ENCODE measurements at regions not wholly inside any gene's neighbourhood (a gene's known extent, or its start where the extent isn't known, plus 50 kb on each side); places are given as distances from the start of the nearest gene placed in this dataset.
"Not testable (repeated sequence)": the region's sequence is repeated elsewhere in the genome, so short reads cannot be mapped to it uniquely, and the experiment has no call there.

DNA sequence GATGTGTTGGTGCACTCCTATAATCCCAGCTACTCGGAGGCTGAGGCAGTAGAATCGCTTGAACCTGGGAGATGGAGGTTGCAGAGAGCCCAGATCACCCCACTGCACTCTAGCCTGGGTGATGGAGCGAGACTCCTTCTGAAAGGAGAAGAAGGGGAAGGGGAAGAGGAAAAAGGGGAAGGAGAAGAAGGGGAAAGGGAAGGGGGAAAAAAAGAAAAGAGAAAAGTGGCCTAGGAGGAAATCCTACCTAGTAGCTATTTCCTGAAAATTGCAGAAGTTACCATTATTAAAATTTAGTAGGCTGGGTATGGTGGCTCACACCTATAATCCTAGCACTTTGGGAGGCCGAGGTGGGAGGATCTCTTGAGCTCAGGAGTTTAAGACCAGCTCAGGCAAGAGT is 67.4 kb downstream of the ARRDC3 start:
- 92% methylated on average over 4 of the region's 4 CpGs for WGBS
- Histone ChIP-seq H3K27ac (ENCODE audit: low read depth) (no peak overlapping the region), H3K4me1 (ENCODE audit: insufficient read depth) (no peaks in the 10 kb centered on the region), H3K4me3 (ENCODE audit: low read depth, low read length) (no peak overlapping the region), H3K36me3 (ENCODE audit: insufficient read depth) (no peaks in the 10 kb centered on the region)
- no peak for DNase-seq (ENCODE audit: extremely low spot score)

DNA sequence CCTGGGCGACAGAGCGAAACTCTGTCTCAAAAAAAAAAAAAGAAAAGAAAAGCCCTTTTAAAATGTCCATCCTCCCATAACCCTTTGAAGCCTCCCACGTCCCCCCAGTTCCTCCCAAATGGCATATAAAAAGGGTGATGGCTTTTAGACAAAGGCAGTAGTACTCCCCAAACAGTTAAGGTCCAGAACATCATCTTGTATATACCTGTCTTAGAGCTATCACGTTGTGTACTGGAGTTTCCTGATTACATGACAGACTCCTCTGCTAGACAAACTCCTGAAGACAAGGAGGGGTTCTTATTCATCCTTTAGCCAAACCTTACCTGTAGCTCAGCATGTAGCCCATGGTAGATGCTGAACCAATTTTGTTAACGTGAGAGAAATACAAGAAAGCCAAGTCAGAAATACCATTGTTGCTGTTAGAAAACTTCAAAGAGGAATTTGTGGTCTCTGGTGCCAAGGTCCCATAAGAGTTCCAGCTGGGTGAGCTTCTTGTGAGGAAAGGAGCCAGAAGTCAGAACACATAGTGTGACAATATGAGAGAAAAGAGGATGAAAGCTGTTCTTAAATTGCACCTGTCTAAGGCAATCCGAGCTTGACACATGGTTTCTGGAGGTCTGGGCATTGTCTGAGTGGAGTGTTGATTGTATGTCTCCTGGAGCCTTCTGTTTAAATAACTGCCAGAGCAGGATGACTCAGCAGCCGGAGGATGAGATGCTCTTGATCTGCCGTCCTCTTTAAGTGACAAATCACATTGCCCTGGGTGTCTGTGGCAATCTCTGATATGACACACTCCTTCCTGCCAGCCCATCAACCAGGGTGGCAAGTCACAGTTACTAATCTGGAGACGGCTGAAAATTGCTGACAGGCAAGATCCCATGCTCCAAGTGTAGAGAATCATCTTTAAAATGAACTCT is 69.1 kb downstream of the ARRDC3 start:
- H3K27ac ChIP-seq (ENCODE audit: low read depth): no peak overlapping the region
- 40% methylated on average over 9 of the region's 9 CpGs for WGBS
- no peaks in the 10 kb centered on the region for H3K4me1 ChIP-seq (ENCODE audit: insufficient read depth)
- no peak overlapping the region for H3K4me3 ChIP-seq (ENCODE audit: low read depth, low read length)
- H3K36me3 ChIP-seq (ENCODE audit: insufficient read depth): no peaks in the 10 kb centered on the region
- no peak for DNase-seq (ENCODE audit: extremely low spot score)

DNA sequence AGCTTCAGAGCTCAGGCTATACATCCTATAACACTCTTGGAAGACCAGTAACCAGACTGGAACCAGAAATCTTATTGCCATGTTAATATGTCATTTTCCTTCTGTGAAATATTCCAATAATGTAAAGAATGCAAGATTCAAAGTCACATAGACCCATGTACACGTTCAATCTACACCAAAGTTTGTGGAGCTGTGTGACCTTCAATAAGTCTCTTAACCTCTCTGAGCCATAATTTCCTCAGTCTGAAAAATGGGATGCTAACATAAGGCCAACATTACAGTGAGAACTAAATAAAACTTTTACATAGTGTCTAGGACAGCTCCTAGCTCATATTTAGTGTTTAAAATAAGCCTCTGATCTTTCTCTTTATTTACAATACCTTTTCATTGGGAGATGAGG is 70.4 kb downstream of the ARRDC3 start:
- Histone ChIP-seq H3K27ac (ENCODE audit: low read depth) (no peak overlapping the region), H3K36me3 (ENCODE audit: insufficient read depth) (no peaks in the 10 kb centered on the region), H3K4me1 (ENCODE audit: insufficient read depth) (no peaks in the 10 kb centered on the region), H3K4me3 (ENCODE audit: low read depth, low read length) (no peak overlapping the region)
- no peak for DNase-seq (ENCODE audit: extremely low spot score)
- WGBS: 51% methylated on average over 1 of the region's 1 CpG

DNA sequence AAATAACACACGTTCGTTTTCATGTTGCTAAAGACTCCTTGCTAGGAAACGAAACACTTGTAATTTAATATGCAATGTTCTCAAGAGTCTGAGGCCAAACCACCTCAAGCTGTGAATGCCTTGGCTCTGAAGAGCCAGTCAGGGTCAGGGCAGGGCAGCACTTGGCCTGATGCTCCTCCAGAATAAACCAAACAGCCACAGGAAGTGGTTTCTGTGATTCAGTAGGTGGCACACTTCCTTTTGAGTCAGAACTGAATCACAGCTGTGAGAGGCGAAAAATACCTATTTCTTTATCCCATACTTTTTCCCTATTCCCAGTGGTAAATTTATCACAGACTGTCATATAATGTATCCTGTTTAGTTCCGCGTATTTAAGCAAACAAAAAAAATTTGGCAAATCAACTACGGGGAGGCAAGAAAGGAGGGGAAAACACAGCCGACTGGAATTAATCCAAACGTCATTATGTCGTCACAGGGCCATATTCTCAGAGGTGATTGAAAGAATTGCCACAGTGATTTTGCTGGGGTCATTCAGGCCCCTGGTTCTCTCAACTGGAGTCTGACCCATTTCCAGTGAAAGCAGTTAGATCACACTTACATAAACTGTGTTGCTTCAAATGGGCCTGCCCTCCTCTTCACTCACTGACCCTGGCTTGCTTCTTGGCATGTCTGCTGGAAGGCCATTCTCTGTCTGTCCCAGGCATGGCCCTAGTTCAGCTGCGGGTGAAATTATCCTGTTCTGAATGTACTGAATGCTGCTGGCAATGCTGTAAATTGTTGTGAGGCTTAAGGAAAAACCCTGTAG is 71.2 kb downstream of the ARRDC3 start:
- Histone ChIP-seq H3K27ac (ENCODE audit: low read depth) (peak overlapping the region; percentile 59), H3K36me3 (ENCODE audit: insufficient read depth) (no peaks in the 10 kb centered on the region), H3K4me1 (ENCODE audit: insufficient read depth) (no peaks in the 10 kb centered on the region), H3K4me3 (ENCODE audit: low read depth, low read length) (no peak overlapping the region)
- no peak for DNase-seq (ENCODE audit: extremely low spot score)
- WGBS: 21% methylated on average over 11 of the region's 11 CpGs

DNA sequence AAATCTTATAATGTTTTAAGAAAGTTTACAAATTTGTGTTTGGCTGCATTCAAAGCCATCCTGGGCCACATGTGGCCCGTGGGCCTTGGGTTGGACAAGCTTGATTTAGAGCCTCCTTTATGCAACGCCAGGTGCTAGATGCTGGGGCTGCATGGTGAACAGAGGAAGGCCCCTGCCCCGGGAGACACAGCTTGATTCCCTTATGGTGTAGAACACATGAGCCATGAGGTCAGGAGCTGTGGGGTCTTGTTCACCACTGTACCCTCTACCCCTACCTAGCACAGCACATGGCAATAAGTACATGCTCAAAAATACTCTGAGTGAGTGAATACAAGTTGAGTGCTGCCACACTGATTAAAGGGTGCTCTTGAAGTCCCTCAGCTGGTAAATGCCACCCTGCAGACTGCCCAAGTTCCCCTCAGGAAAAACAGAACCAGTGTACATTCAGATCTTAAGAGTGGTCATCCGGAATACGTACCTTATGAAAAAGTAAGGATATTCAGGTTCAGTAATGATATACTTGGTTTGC is 71.9 kb downstream of the ARRDC3 start:
- H3K36me3 ChIP-seq (ENCODE audit: insufficient read depth): no peaks in the 10 kb centered on the region
- no peak overlapping the region for H3K4me3 ChIP-seq (ENCODE audit: low read depth, low read length)
- peak overlapping the region; percentile 71 for H3K27ac ChIP-seq (ENCODE audit: low read depth)
- DNase-seq (ENCODE audit: extremely low spot score): no peak
- H3K4me1 ChIP-seq (ENCODE audit: insufficient read depth): no peaks in the 10 kb centered on the region
- WGBS: 75% methylated on average over 5 of the region's 5 CpGs

DNA sequence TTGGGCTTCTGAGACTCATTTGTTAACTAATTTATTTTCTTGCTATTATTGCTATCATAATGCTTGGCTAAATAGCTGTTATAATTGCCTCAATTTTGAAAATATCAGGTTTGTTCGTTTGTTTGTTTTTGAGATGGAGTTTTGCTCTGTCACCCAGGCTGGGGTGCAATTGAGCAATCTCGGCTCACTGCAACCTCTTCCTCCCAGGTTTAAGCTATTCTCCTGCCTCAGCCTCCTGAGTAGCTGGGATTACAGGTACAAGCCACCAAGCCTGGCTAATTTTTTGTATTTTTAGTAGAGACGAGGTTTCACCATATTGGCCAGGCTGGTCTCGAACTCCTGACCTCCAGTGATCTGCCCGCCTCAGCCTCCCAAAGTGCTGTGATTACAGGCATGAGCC is 75.0 kb downstream of the ARRDC3 start:
- H3K27ac ChIP-seq (ENCODE audit: low read depth); DNase-seq (ENCODE audit: extremely low spot score); H3K4me3 ChIP-seq (ENCODE audit: low read depth, low read length); H3K4me1 ChIP-seq (ENCODE audit: insufficient read depth); H3K36me3 ChIP-seq (ENCODE audit: insufficient read depth): not testable (repeated sequence)
- 93% methylated on average over 5 of the region's 5 CpGs for WGBS

DNA sequence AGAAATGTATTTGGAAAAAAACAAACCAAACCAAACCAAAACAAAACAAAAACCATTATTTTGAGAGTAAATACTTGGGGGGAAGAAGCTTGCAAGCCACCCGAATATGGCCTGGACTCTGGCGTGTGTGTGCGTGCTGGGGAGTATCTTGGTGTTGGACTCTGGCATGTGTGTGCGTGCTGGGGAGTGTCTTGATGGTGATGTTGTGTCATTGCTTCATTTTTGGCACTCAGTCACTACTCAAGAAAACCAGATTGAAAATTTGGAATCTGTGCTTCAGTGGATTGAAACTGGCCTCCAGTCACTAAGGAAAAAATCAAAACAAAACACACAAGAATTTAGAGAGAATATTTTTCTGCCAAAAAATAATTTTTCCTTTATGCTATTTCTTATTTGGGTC is 76.1 kb downstream of the ARRDC3 start:
- H3K36me3 ChIP-seq (ENCODE audit: insufficient read depth): no peaks in the 10 kb centered on the region
- WGBS: 75% methylated on average over 4 of the region's 4 CpGs
- DNase-seq (ENCODE audit: extremely low spot score): no peak
- H3K27ac ChIP-seq (ENCODE audit: low read depth): no peak overlapping the region
- H3K4me3 ChIP-seq (ENCODE audit: low read depth, low read length): no peak overlapping the region
- no peaks in the 10 kb centered on the region for H3K4me1 ChIP-seq (ENCODE audit: insufficient read depth)

DNA sequence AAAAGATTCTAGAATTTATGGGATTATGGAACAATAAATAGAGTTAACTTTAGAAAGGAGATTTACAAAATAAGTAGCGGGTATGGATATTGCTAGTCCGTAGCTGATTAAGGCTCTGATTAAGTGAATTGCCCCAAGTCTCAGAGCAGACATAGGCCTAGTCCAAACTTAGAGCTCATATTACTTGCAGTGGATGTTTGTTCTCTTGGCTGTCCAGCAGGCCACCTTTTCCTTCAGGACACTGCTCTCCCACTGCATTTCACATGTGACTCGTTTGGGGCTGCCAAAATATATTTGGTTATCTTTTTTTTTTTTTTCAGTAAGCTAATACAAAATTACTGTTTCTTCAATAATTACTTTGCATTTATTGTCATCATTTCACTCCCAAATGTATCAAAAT is 76.6 kb downstream of the ARRDC3 start:
- Histone ChIP-seq H3K36me3 (ENCODE audit: insufficient read depth) (no peaks in the 10 kb centered on the region), H3K4me3 (ENCODE audit: low read depth, low read length) (no peak overlapping the region), H3K27ac (ENCODE audit: low read depth) (peak overlapping the region; percentile 23), H3K4me1 (ENCODE audit: insufficient read depth) (no peaks in the 10 kb centered on the region)
- no peak for DNase-seq (ENCODE audit: extremely low spot score)
- 89% methylated on average over 3 of the region's 3 CpGs for WGBS

DNA sequence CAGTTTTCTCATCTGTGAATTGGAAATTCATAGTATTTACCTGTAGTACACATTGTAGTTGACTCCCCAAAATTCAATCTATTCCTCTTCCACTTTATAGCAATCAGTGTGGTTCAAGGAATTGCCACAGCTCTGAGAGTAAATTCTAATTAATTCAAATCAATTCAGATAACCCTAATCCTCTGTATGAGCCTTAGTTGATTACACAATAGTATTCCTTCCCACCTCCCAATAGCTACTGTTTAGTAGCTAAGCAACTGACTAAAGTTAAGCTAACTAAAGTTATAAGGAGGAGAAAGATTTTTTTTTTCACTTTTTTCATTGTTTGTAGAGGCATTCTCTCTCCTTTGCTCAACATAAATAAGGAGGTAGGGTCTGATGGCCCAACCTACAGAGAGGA is 77.5 kb downstream of the ARRDC3 start:
- Histone ChIP-seq H3K4me3 (ENCODE audit: low read depth, low read length) (no peak overlapping the region), H3K36me3 (ENCODE audit: insufficient read depth) (no peaks in the 10 kb centered on the region), H3K4me1 (ENCODE audit: insufficient read depth) (no peaks in the 10 kb centered on the region), H3K27ac (ENCODE audit: low read depth) (no peak overlapping the region)
- DNase-seq (ENCODE audit: extremely low spot score): no peak

DNA sequence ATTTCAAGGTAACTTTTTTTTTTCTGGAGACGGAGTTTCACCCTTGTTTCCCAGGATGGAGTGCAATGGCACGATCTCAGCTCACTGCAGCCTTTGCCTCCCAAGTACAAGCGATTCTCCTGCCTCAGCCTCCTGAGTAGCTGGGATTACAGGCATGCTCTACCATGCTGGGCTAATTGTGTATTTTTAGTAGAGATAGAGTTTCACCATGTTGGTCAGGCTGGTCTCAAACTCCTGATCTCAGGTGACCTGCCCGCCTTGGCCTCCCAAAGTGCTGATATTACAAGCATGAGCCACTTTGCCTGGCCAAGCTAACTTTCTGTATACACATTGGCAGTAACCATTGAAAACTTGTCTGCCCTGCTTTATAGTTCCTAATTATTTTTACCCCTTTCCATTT is 79.1 kb downstream of the ARRDC3 start:
- H3K4me1 ChIP-seq (ENCODE audit: insufficient read depth); H3K4me3 ChIP-seq (ENCODE audit: low read depth, low read length); DNase-seq (ENCODE audit: extremely low spot score); H3K27ac ChIP-seq (ENCODE audit: low read depth); H3K36me3 ChIP-seq (ENCODE audit: insufficient read depth): not testable (repeated sequence)
- WGBS: 89% methylated on average over 4 of the region's 4 CpGs

DNA sequence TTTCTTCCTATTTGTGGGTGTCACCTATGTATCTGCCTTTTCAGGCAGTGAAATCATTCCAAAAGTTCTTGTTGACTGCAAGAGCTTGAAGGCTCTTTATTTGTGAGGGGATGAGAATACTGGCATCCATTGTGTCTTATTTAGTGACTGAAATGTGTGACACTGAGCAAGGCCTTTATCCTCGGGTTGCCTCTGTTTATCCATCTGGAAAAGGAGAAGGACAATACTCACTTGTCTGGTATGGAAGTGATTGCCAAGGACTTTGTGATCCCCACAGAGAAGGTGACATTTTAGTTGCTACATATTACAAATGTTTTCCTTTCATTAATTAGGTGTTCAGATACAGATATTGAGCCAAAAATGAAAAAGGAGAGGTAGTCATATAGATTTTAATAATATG is 80.2 kb downstream of the ARRDC3 start:
- Histone ChIP-seq H3K36me3 (ENCODE audit: insufficient read depth) (no peaks in the 10 kb centered on the region), H3K27ac (ENCODE audit: low read depth) (no peak overlapping the region), H3K4me1 (ENCODE audit: insufficient read depth) (no peaks in the 10 kb centered on the region), H3K4me3 (ENCODE audit: low read depth, low read length) (no peak overlapping the region)
- DNase-seq (ENCODE audit: extremely low spot score): no peak
- 88% methylated on average over 1 of the region's 1 CpG for WGBS

DNA sequence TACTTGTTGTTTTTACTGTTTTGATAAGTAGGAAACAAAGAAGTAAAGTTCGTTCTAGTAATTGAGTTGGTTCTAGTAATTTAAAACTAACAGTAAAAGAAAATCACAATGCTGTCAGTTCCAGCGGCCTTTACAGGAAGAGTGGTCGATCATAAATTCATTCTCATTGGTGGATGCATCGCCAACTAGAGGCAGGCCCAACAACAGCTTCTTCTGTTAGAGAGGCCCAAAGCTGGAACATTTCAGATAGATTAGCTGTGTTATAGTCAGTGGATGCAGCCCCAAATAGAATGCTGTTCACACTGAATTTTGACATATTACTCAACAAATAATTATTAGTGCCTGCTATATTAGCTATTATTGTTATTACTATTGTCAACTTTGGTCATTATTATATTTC is 80.8 kb downstream of the ARRDC3 start:
- H3K4me1 ChIP-seq (ENCODE audit: insufficient read depth): no peaks in the 10 kb centered on the region
- H3K27ac ChIP-seq (ENCODE audit: low read depth): no peak overlapping the region
- H3K36me3 ChIP-seq (ENCODE audit: insufficient read depth): no peaks in the 10 kb centered on the region
- 80% methylated on average over 4 of the region's 4 CpGs for WGBS
- no peak overlapping the region for H3K4me3 ChIP-seq (ENCODE audit: low read depth, low read length)
- no peak for DNase-seq (ENCODE audit: extremely low spot score)

DNA sequence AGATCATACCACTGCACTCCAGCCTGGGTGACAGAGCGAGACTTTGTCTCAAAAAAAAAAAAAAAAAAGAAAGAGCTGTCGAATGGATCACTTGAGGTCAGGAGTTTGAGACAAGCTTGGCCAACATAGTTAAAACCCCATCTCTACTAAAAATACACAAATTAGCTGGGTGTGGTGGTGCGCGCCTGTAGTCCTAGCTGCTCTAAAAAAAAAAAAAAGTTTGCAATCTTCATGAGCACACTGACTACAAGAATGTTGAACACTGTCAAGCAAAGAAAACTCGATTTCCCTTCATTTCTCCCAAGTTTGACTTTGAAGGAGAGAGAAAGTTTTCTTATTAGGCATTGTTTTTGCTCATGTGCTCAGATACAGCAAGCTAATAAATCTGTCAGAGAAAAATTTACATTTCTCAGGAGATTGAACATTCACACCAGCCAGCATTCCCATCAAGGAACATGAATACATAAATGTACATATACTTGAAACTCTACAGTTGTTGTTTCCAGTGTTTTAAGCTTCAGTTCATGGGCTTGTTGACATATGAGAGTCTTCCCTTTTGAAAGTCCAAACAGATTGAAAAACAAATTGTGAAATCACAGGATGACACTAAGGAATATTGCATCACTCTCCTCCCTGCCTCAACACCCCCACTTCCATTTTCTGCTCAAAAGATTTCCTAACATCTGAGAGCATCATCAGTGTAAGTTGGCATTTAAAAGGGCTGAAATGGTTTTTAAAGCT is 81.8 kb downstream of the ARRDC3 start:
- WGBS: 86% methylated on average over 5 of the region's 5 CpGs

More for the DNA sequence above, 81.8 kb downstream of the ARRDC3 start:
- H3K27ac ChIP-seq (ENCODE audit: low read depth): no peak overlapping the region
- no peak overlapping the region for H3K4me3 ChIP-seq (ENCODE audit: low read depth, low read length)
- H3K4me1 ChIP-seq (ENCODE audit: insufficient read depth): no peaks in the 10 kb centered on the region
- no peak for DNase-seq (ENCODE audit: extremely low spot score)
- H3K36me3 ChIP-seq (ENCODE audit: insufficient read depth): no peaks in the 10 kb centered on the region
